T-helper 1 cell treated with Interleukin-12 subunit alpha and Interleukin-12 subunit beta and Interleukin-4 antibody, amounts not matched to agents 30 μg/mL and 1 μg/mL, for 36 hours (primary cell): ENCODE measurements at regions not wholly inside any gene's neighbourhood (a gene's known extent, or its start where the extent isn't known, plus 50 kb on each side); places are given as distances from the start of the nearest gene placed in this dataset.

ENCODE experiments used
- H3K27ac Mint-ChIP-seq: one replicate; pipeline ENCODE4 v1.8.0; 2021; ENCODE audit warnings: mild to moderate bottlenecking, mixed read lengths
- H3K27me3 Mint-ChIP-seq: one replicate; pipeline ENCODE4 v1.8.0; 2021; ENCODE audit warnings: low read depth, mixed read lengths
- H3K36me3 Mint-ChIP-seq: one replicate; pipeline ENCODE4 v1.8.0; 2021; ENCODE audit warnings: low read depth, mixed read lengths
- H3K4me1 Mint-ChIP-seq: one replicate; pipeline ENCODE4 v1.8.0; 2021; ENCODE audit warnings: low read depth, mixed read lengths
- H3K4me3 Mint-ChIP-seq: one replicate; pipeline ENCODE4 v1.8.0; 2021; ENCODE audit warnings: mild to moderate bottlenecking, moderate library complexity, mixed read lengths
- H3K9me3 Mint-ChIP-seq: one replicate; pipeline ENCODE4 v1.8.0; 2021; ENCODE audit warnings: mixed read lengths

DNA sequence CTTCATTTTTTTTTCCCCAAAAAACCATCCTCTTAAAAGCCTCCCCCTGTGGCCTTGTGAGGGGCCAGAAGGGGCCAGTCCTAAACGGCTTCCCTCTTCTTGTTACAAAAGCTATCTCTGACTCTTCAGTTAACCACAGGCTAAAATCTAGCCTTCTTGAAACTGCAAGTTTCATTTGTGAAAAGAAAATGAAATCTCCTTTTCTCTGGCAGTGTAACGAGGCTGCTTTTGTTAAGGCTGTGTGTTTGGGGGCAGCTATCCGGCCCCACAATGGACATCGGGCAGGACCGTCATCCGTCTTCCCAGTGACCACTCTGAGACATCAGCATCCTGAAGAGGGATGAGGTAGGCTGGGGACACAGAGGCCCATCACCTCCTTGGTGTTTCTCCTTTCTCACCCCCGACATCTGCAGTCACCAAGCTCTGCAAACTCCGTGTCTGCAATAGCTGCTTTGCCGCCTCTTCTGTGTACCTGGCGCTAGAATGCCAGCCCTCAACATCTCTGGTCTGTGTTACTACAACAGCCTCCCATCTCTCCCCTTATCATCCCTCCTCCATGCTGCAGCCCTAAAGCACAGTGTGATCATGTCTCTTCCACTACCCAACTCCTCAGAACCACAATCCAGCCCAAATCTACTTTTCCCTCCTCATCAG is 94.0 kb downstream of the RCN1 start:
- Mint-ChIP-seq H3K4me1 (no peaks in the 10 kb centered on the region), H3K36me3 (no peaks in the 10 kb centered on the region), H3K27ac (no peak overlapping the region), H3K9me3 (no peaks in the 10 kb centered on the region), H3K4me3 (no peak overlapping the region), H3K27me3 (peaks cover 13% of the 10 kb centered on the region)

DNA sequence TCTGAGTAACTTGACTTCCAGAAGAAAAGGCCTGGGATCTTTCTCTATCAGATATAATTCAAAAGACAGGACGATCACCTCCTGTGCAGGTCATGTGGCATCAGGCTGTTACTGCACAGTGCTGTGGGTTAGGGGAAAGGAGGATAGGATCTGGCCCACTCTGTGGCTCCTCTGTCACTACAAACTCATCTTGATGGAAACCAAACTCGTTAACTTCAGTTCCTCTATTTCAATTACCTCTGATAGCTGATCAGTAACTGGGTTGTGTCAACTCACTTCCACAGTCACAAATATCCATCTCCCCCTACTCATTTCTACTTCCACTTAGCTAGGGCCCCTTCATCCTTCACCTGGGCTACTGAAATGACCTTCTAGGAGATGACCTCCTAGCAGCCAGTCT is 95.2 kb downstream of the RCN1 start:
- Mint-ChIP-seq H3K27ac (no peak overlapping the region), H3K36me3 (no peaks in the 10 kb centered on the region), H3K4me1 (no peaks in the 10 kb centered on the region), H3K4me3 (no peak overlapping the region), H3K9me3 (no peaks in the 10 kb centered on the region), H3K27me3 (peaks cover 10% of the 10 kb centered on the region)

DNA sequence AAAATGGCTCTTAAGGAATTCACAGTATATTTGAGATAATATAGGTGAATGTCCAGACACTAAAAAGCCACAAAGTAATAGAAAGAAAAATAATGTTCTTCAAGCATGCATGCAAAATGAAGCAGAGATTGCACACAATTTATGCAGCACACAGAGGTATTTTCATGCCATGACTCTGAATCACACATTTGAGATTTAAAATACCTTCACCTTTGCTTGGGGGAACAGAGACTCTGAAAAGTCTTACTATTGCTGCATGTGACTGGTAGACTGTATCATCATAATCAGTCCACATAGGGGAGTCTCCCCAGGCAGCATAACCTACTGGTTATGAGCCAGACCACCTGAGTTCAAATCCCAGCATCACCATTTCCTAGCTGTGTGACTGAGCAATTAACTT is 96.2 kb downstream of the RCN1 start:
- Mint-ChIP-seq H3K27me3 (peaks cover 10% of the 10 kb centered on the region), H3K27ac (no peak overlapping the region), H3K9me3 (no peaks in the 10 kb centered on the region), H3K4me3 (no peak overlapping the region), H3K4me1 (no peaks in the 10 kb centered on the region), H3K36me3 (no peaks in the 10 kb centered on the region)

DNA sequence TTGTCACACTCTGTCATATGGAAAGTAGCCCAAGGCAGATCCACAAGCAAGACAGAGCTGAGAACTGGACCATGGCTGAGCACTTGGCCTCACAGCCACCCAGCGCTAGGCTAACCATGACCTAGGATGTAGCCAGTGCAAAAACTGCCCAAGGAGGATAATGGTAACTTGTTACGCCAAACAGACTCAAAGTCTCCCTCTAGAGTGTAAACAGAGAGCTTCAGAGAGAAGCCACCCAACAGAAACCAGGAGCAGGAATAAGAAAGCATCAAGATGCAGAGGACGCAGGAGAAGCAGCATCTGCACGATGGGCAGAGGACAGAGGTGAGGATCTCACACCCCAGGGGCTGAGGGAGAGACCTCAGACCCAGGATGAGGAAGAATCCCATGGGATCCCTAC is 97.9 kb downstream of the RCN1 start:
- Mint-ChIP-seq H3K4me3 (no peak overlapping the region), H3K36me3 (no peaks in the 10 kb centered on the region), H3K4me1 (no peaks in the 10 kb centered on the region), H3K9me3 (no peaks in the 10 kb centered on the region), H3K27ac (no peak overlapping the region), H3K27me3 (peaks cover 16% of the 10 kb centered on the region)

DNA sequence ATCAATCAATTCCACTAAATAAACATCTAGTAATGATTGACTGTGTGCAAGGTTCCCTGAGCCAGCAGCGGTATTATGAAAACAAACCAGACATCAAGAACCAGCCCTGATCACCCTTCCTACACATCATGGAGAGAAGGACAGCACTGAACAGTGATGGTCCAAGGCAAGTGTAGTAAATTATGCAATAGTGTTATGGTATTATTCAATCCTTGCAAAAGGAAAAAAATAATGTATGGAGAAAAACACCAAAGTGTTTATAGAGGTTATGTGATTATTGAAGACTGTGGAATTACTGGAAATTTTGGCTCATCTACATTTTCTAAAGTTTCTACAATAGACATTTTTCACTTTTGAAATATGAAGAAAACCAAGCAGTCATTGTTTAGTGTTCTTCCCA is 105.3 kb downstream of the RCN1 start:
- peaks cover 19% of the 10 kb centered on the region for H3K27me3 Mint-ChIP-seq
- no peaks in the 10 kb centered on the region for H3K4me1 Mint-ChIP-seq
- H3K36me3 Mint-ChIP-seq: no peaks in the 10 kb centered on the region
- no peak overlapping the region for H3K27ac Mint-ChIP-seq
- H3K9me3 Mint-ChIP-seq: no peaks in the 10 kb centered on the region
- no peak overlapping the region for H3K4me3 Mint-ChIP-seq

DNA sequence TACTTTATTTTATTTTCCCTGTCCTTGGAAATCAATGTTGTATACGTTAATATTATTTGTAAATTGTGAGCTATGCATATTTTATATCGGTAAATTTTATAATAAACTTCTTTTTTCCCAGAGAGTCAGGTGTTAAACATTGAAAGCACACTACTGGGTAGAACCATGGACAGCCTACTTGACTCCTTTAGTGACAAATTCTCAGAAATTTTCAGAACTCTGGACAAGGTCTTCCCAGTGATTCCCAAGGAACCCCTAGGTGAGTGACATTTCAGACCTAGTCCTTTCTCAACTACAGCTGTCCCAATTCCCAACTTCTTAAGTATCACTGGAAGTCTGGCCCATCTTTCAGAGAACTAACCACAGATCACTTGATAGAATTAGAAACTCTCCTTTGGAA is 107.2 kb downstream of the RCN1 start:
- Mint-ChIP-seq H3K36me3 (no peaks in the 10 kb centered on the region), H3K27me3 (peaks cover 19% of the 10 kb centered on the region), H3K4me1 (no peaks in the 10 kb centered on the region), H3K9me3 (no peaks in the 10 kb centered on the region), H3K27ac (no peak overlapping the region), H3K4me3 (no peak overlapping the region)

DNA sequence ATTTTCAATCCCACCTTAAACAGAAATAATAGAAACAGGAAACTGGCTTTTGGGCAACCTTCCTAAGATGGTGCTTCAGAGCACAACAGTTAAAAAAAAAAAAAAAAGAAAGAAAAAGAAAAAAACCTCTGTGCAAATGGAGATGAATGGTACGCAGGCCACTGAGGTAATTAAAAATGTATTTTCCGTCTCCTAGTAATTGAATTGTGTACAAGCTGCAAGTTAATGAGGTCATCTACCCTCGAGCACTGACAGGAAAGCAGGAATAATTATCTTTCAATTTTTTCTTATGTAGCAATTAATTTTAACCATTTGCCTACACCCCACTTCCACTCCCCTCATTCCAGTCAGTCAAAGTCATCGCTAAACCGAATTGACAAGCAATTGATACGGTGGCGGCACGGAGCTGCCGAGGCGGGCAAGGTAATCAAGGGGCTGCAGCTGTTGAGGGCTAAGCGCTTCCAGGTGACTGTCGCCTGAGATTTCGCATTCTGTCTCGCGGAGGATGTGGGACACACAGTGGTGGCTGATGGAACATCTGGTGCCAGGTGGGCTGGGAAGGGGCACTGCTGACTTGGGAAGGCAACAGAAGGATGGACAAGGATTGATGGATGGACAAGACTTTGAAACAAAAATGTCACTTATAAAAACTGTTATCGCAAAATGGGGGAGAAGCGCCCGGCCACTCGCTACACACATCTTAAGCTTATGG is 109.4 kb downstream of the RCN1 start:
- no peaks in the 10 kb centered on the region for H3K9me3 Mint-ChIP-seq
- H3K27me3 Mint-ChIP-seq: peaks cover 9% of the 10 kb centered on the region
- no peak overlapping the region for H3K27ac Mint-ChIP-seq
- no peaks in the 10 kb centered on the region for H3K36me3 Mint-ChIP-seq
- H3K4me1 Mint-ChIP-seq: no peaks in the 10 kb centered on the region
- no peak overlapping the region for H3K4me3 Mint-ChIP-seq

DNA sequence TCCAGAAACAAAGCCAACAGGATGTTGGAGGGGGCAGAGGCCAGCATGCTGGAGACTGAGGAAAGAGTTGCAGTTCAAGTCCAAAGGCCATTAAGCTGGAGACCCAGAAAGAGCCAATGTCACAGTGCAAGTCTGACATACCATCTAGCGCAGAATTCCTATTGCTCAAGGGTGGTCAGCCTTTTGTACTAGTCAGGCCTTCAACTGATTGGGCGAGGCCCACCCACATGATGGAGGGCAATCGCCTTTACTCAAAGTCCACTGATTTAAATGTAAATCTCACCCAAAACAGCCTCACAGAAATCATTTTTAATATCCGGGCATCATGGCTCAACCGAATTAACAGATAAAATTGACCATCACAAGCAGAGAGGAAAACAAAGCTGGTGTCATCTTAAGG is 113.9 kb downstream of the RCN1 start:
- Mint-ChIP-seq H3K36me3 (no peaks in the 10 kb centered on the region), H3K27ac (no peak overlapping the region), H3K4me3 (no peak overlapping the region), H3K27me3 (no peaks in the 10 kb centered on the region), H3K9me3 (no peaks in the 10 kb centered on the region), H3K4me1 (no peaks in the 10 kb centered on the region)

DNA sequence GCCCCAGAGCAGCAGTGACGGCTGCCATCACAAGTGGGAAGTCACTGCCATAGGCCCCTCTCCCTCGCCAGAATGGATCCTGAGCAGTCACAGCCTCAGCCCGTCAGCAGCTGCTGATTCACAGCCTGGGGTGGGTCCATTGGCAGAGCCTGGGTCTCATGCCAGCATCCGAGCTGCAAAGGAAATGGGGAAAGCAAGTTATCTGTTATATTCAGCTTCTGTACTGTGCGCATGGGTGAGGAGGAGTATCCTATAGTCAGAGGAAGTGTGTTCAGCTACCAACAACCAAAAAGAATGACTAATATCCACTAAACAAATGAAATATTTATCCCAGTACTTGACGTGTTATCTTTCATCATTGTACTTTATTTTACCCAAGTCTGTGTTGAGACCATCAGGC is 119.7 kb downstream of the RCN1 start:
- H3K4me1 Mint-ChIP-seq: no peaks in the 10 kb centered on the region
- H3K36me3 Mint-ChIP-seq: no peaks in the 10 kb centered on the region
- no peak overlapping the region for H3K27ac Mint-ChIP-seq
- no peak overlapping the region for H3K4me3 Mint-ChIP-seq
- H3K9me3 Mint-ChIP-seq: no peaks in the 10 kb centered on the region
- H3K27me3 Mint-ChIP-seq: no peaks in the 10 kb centered on the region

DNA sequence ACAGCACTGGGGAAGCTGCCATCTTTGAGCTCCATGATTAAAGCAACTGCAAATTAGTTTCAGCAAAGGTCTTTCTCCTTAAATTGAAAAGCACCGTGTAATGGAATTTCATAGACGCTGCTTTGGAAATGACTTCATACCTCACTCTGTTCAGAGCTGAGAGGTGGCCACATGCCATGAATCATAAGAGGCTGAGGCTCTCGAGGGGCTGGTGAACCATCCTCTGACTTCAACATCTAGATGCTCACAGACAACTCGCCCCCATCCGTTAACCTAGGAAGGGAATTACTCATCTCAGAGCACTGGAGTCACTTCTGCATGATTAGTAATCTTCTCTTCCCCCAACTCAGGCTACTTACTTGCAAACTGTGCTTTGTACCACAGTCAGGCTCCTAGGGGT is 122.3 kb downstream of the RCN1 start:
- Mint-ChIP-seq H3K36me3 (no peaks in the 10 kb centered on the region), H3K4me3 (no peak overlapping the region), H3K27me3 (no peaks in the 10 kb centered on the region), H3K27ac (no peak overlapping the region), H3K9me3 (no peaks in the 10 kb centered on the region), H3K4me1 (no peaks in the 10 kb centered on the region)

DNA sequence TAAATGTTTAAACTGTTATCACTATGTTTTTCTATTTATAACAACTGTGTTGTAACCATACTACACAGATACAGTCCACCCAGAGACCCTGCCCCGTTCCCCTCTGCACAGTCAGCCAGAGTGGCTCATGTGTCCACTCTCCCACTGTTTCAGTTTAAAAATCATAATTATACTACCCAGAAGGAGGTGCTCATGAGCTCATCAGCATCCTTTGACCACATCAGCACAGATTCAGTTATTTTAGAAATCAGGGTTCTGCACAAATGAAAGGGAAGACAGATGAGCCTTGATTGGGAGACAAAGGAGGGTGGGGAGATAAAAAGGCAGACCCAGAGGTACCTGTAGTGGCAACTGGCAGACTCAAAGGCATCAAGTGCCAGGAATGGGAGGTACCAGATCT is 124.3 kb downstream of the RCN1 start:
- Mint-ChIP-seq H3K9me3 (no peaks in the 10 kb centered on the region), H3K36me3 (no peaks in the 10 kb centered on the region), H3K27me3 (no peaks in the 10 kb centered on the region), H3K27ac (no peak overlapping the region), H3K4me3 (no peak overlapping the region), H3K4me1 (no peaks in the 10 kb centered on the region)

DNA sequence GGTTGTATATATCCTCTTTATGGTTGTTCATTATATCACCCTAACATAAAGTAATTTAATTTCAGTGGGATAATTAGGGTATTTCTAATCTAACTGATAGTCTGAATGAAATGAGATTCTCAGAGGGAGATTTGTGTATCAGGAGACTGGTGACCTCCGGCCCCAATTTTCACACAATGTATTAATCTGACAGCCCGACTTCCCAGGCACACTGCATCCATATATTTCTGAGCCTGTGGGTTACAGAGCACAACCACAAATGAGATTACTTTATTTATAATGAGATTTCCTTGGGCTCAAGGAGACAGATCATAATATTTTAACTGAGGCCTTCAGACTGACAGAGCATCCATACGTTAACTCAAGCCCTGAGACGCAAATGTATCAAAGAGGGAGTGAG is 125.9 kb downstream of the RCN1 start:
- no peaks in the 10 kb centered on the region for H3K27me3 Mint-ChIP-seq
- no peak overlapping the region for H3K27ac Mint-ChIP-seq
- no peaks in the 10 kb centered on the region for H3K9me3 Mint-ChIP-seq
- no peak overlapping the region for H3K4me3 Mint-ChIP-seq
- H3K4me1 Mint-ChIP-seq: no peaks in the 10 kb centered on the region
- H3K36me3 Mint-ChIP-seq: no peaks in the 10 kb centered on the region

DNA sequence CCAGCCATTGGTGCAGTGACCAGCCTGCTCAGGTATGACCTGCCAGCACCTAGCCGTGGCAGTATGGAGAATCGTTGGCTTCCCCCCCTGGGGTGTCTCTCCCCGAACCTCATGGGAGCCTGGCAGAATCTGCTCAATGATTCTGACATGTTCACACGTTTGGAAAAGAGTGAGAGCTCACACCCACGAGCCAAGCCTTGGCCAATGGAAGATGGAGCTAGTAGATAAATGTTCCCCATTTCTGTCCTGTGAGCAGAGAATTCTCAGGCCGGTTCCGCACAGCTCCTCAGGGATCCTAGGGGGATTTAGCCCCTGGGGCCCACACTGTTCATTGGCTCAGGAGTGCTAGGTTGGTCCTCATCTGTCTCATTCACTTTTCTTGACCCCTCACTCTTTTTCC is 128.4 kb downstream of the RCN1 start:
- no peaks in the 10 kb centered on the region for H3K4me1 Mint-ChIP-seq
- no peak overlapping the region for H3K27ac Mint-ChIP-seq
- H3K4me3 Mint-ChIP-seq: no peak overlapping the region

DNA sequence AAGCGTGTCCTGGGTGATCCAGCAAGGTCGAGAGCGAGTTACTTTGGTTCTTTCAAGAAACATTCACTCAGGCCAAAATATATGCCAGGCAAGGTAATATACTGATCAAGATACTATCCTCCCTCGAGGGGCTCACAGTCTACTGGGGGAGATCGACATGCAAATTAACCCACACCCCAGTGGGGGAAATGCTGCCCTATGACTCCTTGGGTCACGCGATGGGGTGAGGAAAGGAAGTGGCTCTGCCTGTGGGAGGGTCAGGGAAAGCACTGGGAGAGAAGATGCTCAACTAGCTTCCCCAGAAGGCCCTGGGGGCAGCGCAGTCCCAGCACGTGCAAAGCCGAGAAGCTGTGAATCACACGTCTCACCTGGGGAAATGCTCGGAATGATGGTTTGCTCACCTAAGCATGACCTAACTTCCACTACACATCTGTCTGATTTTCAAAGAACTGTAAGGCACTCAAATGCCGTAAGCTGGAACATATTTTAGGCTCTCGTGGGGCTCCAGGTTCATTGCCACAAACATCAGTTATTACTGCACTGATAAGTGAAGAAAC is 130.7 kb downstream of the RCN1 start:
- Mint-ChIP-seq H3K27me3 (no peaks in the 10 kb centered on the region), H3K9me3 (no peaks in the 10 kb centered on the region), H3K27ac (no peak overlapping the region), H3K36me3 (no peaks in the 10 kb centered on the region), H3K4me3 (no peak overlapping the region), H3K4me1 (no peaks in the 10 kb centered on the region)

More for the DNA sequence above, 128.4 kb downstream of the RCN1 start:
- H3K27me3 Mint-ChIP-seq: no peaks in the 10 kb centered on the region
- no peaks in the 10 kb centered on the region for H3K9me3 Mint-ChIP-seq
- H3K36me3 Mint-ChIP-seq: no peaks in the 10 kb centered on the region

DNA sequence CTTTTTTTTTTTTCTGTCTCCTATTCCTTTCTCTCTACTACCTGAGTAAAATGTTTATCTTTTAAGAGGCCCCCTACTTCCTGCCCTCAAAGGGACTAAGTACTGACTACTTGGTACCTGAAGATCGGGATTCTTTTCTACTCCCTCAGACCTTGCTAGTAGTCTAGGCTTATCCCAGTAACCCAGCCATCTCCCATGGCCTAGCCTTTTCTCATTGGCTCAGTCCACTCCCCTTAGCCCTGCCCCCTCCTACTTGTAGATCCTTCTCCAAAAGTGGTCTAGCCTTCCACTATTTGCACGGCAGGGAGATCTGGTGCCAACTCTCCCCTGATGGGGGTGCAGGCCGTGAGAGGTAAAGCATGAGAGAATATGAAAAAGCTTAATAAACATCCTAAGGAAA is 133.7 kb downstream of the RCN1 start:
- no peak overlapping the region for H3K4me3 Mint-ChIP-seq
- H3K4me1 Mint-ChIP-seq: no peaks in the 10 kb centered on the region
- no peaks in the 10 kb centered on the region for H3K36me3 Mint-ChIP-seq
- H3K27ac Mint-ChIP-seq: no peak overlapping the region
- no peaks in the 10 kb centered on the region for H3K27me3 Mint-ChIP-seq
- no peaks in the 10 kb centered on the region for H3K9me3 Mint-ChIP-seq
